ENCODE measurements at regions not wholly inside any gene's neighbourhood (a gene's known extent, or its start where the extent isn't known, plus 50 kb on each side); places are given as distances from the start of the nearest gene placed in this dataset.

DNA sequence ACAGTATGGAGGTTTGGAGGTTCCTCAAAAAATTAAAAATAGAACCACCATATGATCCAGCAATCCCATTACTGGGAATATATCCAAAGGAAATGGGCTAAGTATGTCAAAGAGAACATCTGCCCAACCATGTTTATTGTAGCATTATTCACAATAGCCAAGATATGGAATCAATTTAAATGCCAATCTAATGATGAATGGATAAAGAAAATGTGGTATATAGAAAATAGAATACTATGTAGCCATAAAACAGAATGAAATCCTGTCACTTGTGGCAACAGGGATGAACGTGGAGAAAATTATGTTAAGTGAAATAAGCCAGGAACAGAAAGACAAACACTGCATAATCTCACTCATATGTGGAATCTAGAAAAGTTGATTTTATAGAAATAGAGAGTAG, 201.7 kb upstream of the AJAP1 start:
- TF ChIP-seq, protein P1, sequence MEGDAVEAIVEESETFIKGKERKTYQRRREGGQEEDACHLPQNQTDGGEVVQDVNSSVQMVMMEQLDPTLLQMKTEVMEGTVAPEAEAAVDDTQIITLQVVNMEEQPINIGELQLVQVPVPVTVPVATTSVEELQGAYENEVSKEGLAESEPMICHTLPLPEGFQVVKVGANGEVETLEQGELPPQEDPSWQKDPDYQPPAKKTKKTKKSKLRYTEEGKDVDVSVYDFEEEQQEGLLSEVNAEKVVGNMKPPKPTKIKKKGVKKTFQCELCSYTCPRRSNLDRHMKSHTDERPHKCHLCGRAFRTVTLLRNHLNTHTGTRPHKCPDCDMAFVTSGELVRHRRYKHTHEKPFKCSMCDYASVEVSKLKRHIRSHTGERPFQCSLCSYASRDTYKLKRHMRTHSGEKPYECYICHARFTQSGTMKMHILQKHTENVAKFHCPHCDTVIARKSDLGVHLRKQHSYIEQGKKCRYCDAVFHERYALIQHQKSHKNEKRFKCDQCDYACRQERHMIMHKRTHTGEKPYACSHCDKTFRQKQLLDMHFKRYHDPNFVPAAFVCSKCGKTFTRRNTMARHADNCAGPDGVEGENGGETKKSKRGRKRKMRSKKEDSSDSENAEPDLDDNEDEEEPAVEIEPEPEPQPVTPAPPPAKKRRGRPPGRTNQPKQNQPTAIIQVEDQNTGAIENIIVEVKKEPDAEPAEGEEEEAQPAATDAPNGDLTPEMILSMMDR (IDR thresholded peaks at IDR 0.05) = no peak
- no peak for TF ChIP-seq POLR2AphosphoS5 (IDR thresholded peaks at IDR 0.05; ENCODE audit: low read depth, low read length)
- TF ChIP-seq, protein P2, sequence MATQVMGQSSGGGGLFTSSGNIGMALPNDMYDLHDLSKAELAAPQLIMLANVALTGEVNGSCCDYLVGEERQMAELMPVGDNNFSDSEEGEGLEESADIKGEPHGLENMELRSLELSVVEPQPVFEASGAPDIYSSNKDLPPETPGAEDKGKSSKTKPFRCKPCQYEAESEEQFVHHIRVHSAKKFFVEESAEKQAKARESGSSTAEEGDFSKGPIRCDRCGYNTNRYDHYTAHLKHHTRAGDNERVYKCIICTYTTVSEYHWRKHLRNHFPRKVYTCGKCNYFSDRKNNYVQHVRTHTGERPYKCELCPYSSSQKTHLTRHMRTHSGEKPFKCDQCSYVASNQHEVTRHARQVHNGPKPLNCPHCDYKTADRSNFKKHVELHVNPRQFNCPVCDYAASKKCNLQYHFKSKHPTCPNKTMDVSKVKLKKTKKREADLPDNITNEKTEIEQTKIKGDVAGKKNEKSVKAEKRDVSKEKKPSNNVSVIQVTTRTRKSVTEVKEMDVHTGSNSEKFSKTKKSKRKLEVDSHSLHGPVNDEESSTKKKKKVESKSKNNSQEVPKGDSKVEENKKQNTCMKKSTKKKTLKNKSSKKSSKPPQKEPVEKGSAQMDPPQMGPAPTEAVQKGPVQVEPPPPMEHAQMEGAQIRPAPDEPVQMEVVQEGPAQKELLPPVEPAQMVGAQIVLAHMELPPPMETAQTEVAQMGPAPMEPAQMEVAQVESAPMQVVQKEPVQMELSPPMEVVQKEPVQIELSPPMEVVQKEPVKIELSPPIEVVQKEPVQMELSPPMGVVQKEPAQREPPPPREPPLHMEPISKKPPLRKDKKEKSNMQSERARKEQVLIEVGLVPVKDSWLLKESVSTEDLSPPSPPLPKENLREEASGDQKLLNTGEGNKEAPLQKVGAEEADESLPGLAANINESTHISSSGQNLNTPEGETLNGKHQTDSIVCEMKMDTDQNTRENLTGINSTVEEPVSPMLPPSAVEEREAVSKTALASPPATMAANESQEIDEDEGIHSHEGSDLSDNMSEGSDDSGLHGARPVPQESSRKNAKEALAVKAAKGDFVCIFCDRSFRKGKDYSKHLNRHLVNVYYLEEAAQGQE (IDR thresholded peaks at IDR 0.05; ENCODE audit: insufficient read depth in 1 of 2, low read depth in 2 of 2, low read length in 1 of 2) = no peak

Data from Panc1 (cell line).